Gastrocnemius medialis (tissue), 4 donors: ENCODE measurements at regions not wholly inside any gene's neighbourhood (a gene's known extent, or its start where the extent isn't known, plus 50 kb on each side); places are given as distances from the start of the nearest gene placed in this dataset.

Experiments used
- CTCF ChIP-seq, 5 experiments: fragments of 450-650 bp in 3 of 5; fragments of 200-600 bp in 2 of 5; sonication (generic) in 2 of 5; IDR thresholded peaks in 4 of 5; conservative IDR thresholded peaks in 1 of 5; 1 replicate in 4 of 5; 2 replicates in 1 of 5; pipeline ENCODE4 v1.5.1; 2016 to 2019; ENCODE audit warnings: antibody characterized with exemption in 5 of 5, mild to moderate bottlenecking in 3 of 5, moderate library complexity in 3 of 5
- POLR2A ChIP-seq, 2 donors: fragments of 450-650 bp; IDR thresholded peaks; one replicate each; pipeline ENCODE4 v1.6.1; 2017; ENCODE audit warnings: antibody characterized with exemption in 2 of 2, mild to moderate bottlenecking in 2 of 2, moderate library complexity in 2 of 2

GRCh38 chr20:18979132-18979531 is 165.5 kb downstream of the SCP2D1 start:
- TF ChIP-seq POLR2A (IDR thresholded peaks at IDR 0.05) (no peak), CTCF (IDR thresholded peaks at IDR 0.05 in 4 of 5, conservative IDR thresholded peaks at IDR 0.05 in 1 of 5) (no peak)
